ENCODE measurements at regions not wholly inside any gene's neighbourhood (a gene's known extent, or its start where the extent isn't known, plus 50 kb on each side); places are given as distances from the start of the nearest gene placed in this dataset.

- POLR2A ChIA-PET = no interaction called here
- DNase-seq (ENCODE audit: unreplicated experiment) = no peak
Measured at GRCh38 chr13:31937436-31937835, 94.1 kb upstream of the FRY start.

GRCh38 chr13:31940076-31940475 lies 91.5 kb upstream of the FRY start:
- CTCF ChIA-PET = interaction anchor here (0.9 to 1.5 kb wide), 2 partner anchors 12 to 30 kb away, joined by 3 read pairs; no protein-coding TSS in a partner anchor
- H3K27me3 Mint-ChIP-seq (ENCODE audit: insufficient read depth, unreplicated experiment) = no peaks in the 10 kb centered on the region
- peaks cover 6% of the 10 kb centered on the region for H3K4me1 Mint-ChIP-seq (ENCODE audit: insufficient read depth, unreplicated experiment)
- POLR2A ChIA-PET = no interaction called here
- TF ChIP-seq CTCF (IDR thresholded peaks at IDR 0.05; ENCODE audit: unreplicated experiment) = no peak
- H3K27ac Mint-ChIP-seq (ENCODE audit: low read depth, unreplicated experiment) = no peak overlapping the region
- no peak for DNase-seq (ENCODE audit: unreplicated experiment)
- intact Hi-C loops (cut with micrococcal nuclease) = no loop called here
- no peaks in the 10 kb centered on the region for H3K36me3 Mint-ChIP-seq (ENCODE audit: insufficient read depth, unreplicated experiment)
- BruUV-seq (replicated peaks) = no TSS peak
- no peak overlapping the region for H3K4me3 Mint-ChIP-seq (ENCODE audit: unreplicated experiment)
- H3K9me3 Mint-ChIP-seq (ENCODE audit: unreplicated experiment) = no peaks in the 10 kb centered on the region

More at GRCh38 chr13:31937436-31937835, 94.1 kb upstream of the FRY start:
- TF ChIP-seq CTCF (IDR thresholded peaks at IDR 0.05; ENCODE audit: unreplicated experiment) = no peak
- Mint-ChIP-seq H3K36me3 (ENCODE audit: insufficient read depth, unreplicated experiment) (no peaks in the 10 kb centered on the region), H3K4me1 (ENCODE audit: insufficient read depth, unreplicated experiment) (no peaks in the 10 kb centered on the region), H3K4me3 (ENCODE audit: unreplicated experiment) (no peak overlapping the region), H3K27ac (ENCODE audit: low read depth, unreplicated experiment) (no peak overlapping the region), H3K9me3 (ENCODE audit: unreplicated experiment) (no peaks in the 10 kb centered on the region), H3K27me3 (ENCODE audit: insufficient read depth, unreplicated experiment) (no peaks in the 10 kb centered on the region)
- intact Hi-C loops (cut with micrococcal nuclease) = no loop called here
- CTCF ChIA-PET = interaction anchor here (2.2 kb wide), 1 partner anchor 28 kb away, joined by 7 read pairs; no protein-coding TSS in a partner anchor
- BruUV-seq (replicated peaks) = no TSS peak

- TF ChIP-seq CTCF (IDR thresholded peaks at IDR 0.05; ENCODE audit: unreplicated experiment) = no peak
- no peaks in the 10 kb centered on the region for H3K27me3 Mint-ChIP-seq (ENCODE audit: insufficient read depth, unreplicated experiment)
- no peaks in the 10 kb centered on the region for H3K9me3 Mint-ChIP-seq (ENCODE audit: unreplicated experiment)
- peaks cover 33% of the 10 kb centered on the region for H3K4me1 Mint-ChIP-seq (ENCODE audit: insufficient read depth, unreplicated experiment)
- DNase-seq (ENCODE audit: unreplicated experiment) = no peak
- H3K4me3 Mint-ChIP-seq (ENCODE audit: unreplicated experiment) = no peak overlapping the region
- POLR2A ChIA-PET = no interaction called here
- BruUV-seq (replicated peaks) = no TSS peak
- H3K27ac Mint-ChIP-seq (ENCODE audit: low read depth, unreplicated experiment) = no peak overlapping the region
- intact Hi-C loops (cut with micrococcal nuclease) = no loop called here
- CTCF ChIA-PET = no interaction called here
- no peaks in the 10 kb centered on the region for H3K36me3 Mint-ChIP-seq (ENCODE audit: insufficient read depth, unreplicated experiment)
Measured at GRCh38 chr13:31943591-31943990, 88.0 kb upstream of the FRY start.

- DNase-seq (ENCODE audit: unreplicated experiment) = no peak
- no peak for TF ChIP-seq CTCF (IDR thresholded peaks at IDR 0.05; ENCODE audit: unreplicated experiment)
- H3K4me1 Mint-ChIP-seq (ENCODE audit: insufficient read depth, unreplicated experiment) = peaks cover 42% of the 10 kb centered on the region
- ChIA-PET CTCF (interaction anchor here (0.6 to 0.9 kb wide), 3 partner anchors 34 to 786 kb away, joined by 3 to 4 read pairs (median 3); no protein-coding TSS in a partner anchor), POLR2A (interaction anchor here (0.7 to 2.2 kb wide), 11 partner anchors 9 to 379 kb away, joined by 3 to 9 read pairs (median 4); partner anchors contain the start of genes BRCA2, FRY and ZAR1L)
- BruUV-seq (replicated peaks) = TSS peak; percentile 13
- no peaks in the 10 kb centered on the region for H3K9me3 Mint-ChIP-seq (ENCODE audit: unreplicated experiment)
- no peaks in the 10 kb centered on the region for H3K27me3 Mint-ChIP-seq (ENCODE audit: insufficient read depth, unreplicated experiment)
- H3K27ac Mint-ChIP-seq (ENCODE audit: low read depth, unreplicated experiment) = peak overlapping the region; percentile 86
- peak overlapping the region; percentile 73 for H3K4me3 Mint-ChIP-seq (ENCODE audit: unreplicated experiment)
- H3K36me3 Mint-ChIP-seq (ENCODE audit: insufficient read depth, unreplicated experiment) = no peaks in the 10 kb centered on the region
- intact Hi-C loops (cut with micrococcal nuclease) = loop anchor here (2.0 kb wide), 1 partner anchor 38 kb away; no protein-coding TSS in a partner anchor
Measured at GRCh38 chr13:31944262-31945160, 87.1 kb upstream of the FRY start.
